Inflammatory macrophage treated with lipopolysaccharide for 1 hour (primary cell): ENCODE measurements at regions not wholly inside any gene's neighbourhood (a gene's known extent, or its start where the extent isn't known, plus 50 kb on each side); places are given as distances from the start of the nearest gene placed in this dataset.

Experiments used
- DNase-seq, 2 donors: peaks; one replicate each; pipeline ENCODE4 v3.0.0-alpha.2; 2020 to 2022

DNA sequence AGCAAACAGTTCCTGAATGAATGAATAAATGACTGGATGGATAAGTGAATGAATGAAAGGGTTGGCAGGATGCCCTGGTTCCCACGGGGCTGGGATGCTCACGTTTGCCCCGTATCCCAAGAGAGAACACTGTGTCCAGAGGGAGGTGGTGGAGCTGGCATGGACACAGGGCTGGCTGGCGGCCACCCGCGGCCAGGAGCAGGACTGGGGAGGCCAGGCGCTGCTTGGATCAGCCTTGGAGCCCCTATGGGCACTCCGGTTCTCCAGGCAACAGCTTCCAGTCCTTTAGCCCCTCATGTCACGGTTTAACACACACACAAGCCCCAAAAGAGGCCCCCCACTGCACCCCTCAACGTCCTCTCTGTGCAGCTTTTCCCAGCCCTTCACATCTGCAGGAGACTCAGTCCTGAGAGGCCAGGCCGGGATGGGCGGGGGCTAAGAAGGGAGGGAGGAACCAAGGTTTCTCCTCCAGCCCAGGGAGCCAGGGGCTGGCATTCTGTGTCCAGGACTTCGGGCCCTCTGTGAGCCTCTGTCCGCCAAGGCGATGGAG is 86.0 kb upstream of the ALDH1L1 start:
- no peak for DNase-seq

- DNase-seq: no peak
These were observed 84.6 kb upstream of the ALDH1L1 start for GRCh38 chr3:126264952-126265351.

DNA sequence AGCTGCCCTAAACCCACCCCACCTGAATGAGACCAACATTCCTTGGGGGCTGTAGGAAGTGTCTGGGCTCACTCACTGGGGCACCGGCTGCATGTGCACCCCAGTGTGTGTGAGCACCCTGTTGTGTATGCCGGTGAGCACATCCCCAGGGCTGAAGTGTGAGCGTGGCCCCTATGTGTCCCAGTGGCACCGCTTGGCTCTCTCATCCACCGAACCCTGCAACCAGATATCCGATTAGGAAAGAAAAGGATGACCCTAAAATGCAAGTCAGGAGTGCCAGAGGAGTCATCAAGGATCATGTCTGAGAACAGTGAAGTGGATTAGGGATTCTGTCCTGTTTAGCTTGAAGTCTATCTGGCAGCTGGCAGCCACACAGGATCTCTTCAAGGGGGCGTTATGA is 84.0 kb upstream of the ALDH1L1 start:
- no peak for DNase-seq

GRCh38 chr3:126263971-126264370 is 83.6 kb upstream of the ALDH1L1 start:
- no peak for DNase-seq

- DNase-seq: no peak
These were observed 83.2 kb upstream of the ALDH1L1 start for GRCh38 chr3:126263539-126263938.

- DNase-seq: no peak
These were observed 81.8 kb upstream of the ALDH1L1 start for GRCh38 chr3:126262227-126262626.

GRCh38 chr3:126261037-126261436 is 80.7 kb upstream of the ALDH1L1 start:
- peak in 1 of 2 donors; percentile 26 for DNase-seq

GRCh38 chr3:126259411-126260391 is 79.3 kb upstream of the ALDH1L1 start:
- DNase-seq: no peak

DNA sequence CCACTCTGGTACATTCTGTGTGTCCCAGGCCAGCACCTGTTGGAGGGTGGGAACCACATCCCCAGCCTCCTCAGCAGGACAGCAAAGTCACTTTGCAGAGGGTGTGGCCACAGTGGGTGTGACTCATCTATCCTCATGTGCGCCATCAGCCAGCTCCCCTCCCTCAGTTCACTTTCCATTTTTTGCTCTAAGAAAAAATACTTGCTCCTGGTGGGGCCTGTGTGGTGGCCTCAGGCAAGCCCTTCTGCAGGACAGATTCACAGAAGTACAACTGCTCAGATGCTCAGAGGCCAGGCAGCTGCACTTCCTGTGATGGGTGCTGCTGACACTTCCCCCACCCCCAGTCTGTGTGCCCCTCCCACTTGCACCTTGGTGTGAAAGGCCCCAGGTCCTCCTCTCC is 78.3 kb upstream of the ALDH1L1 start:
- DNase-seq: no peak

- no peak for DNase-seq
These were observed 77.6 kb upstream of the ALDH1L1 start for GRCh38 chr3:126257984-126258383.

DNA sequence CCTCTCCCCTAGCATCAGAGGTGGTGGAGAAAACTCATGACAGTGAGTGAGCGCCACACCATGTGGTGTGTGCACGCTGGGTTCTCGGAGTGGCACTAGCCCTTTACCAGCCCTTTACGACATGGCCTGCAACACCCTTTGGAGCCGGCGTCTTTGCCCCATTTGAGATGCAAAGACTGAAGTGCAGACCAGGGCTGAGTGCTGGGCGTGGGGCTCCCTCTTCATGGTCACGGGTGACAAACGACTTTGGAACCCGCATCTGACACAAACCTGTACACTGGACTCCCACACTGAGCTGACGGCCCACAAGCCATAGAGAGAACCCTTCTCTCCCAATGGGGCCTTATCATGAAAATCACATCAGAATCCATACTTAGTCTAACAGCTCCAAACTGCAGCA is 76.8 kb upstream of the ALDH1L1 start:
- DNase-seq: no peak

GRCh38 chr3:126256251-126256650 is 75.9 kb upstream of the ALDH1L1 start:
- DNase-seq: no peak

DNA sequence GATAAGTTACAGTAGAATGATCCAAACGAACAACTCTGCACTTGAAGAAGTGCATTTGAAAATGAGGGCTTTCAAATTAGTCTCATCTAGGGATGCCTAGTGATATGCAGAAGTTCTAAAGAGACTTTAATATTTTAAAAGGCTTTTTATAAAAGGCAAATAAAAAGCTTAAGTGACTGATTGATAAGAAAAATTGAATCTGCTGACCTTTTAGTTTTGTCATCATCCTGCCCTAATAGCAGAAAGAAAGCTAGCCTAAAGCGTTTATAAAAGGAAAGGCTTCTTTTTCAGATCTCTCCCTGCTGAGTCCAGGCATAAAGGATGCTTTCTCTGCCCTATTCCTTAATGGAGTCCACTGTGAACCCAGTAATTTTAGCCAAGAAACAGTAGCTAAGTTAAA is 72.7 kb upstream of the ALDH1L1 start:
- no peak for DNase-seq

GRCh38 chr3:126252373-126252772 is 72.0 kb upstream of the ALDH1L1 start:
- no peak for DNase-seq

- peak; percentile 24 to 72 for DNase-seq
These were observed 65.7 kb upstream of the ALDH1L1 start for GRCh38 chr3:126245811-126246727.
